ENCODE measurements at regions not wholly inside any gene's neighbourhood (a gene's known extent, or its start where the extent isn't known, plus 50 kb on each side); places are given as distances from the start of the nearest gene placed in this dataset.
"Not testable (repeated sequence)": the region's sequence is repeated elsewhere in the genome, so short reads cannot be mapped to it uniquely, and the experiment has no call there.

DNA sequence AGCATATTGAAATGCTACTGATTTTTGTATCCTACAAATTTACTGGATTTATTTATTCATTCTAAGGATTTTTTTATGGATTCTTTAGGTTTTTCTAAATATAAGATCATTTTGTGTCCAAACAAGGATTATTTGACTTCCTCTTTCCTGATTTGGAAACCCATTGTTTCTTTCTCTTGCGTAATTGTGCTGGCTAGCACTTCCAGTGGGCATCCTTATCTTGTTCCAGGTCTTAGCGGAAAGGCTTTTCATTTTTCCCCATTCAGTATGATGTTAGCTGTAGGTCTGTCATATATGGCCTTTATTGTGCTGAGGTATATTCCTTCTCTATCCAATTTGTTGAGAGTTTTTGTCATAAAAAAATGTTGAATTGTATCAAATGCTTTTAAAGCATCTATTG, 57.2 kb upstream of the RHOJ start:
- intact Hi-C loops (cut with DNase I): no loop called here
- no peaks in the 10 kb centered on the region for H3K4me1 ChIP-seq
- no peak for DNase-seq (ENCODE audit: extremely low spot score)
- no peak overlapping the region for H3K27ac ChIP-seq (replicated peaks in 1 of 4)
- peaks cover 0 to 18% (median 6%) of the 10 kb centered on the region in 4 donors for H3K9me3 ChIP-seq
- no peak overlapping the region for H3K4me3 ChIP-seq
- H3K27me3 ChIP-seq: no peaks in the 10 kb centered on the region
- WGBS: 82% methylated on average over 2 of the region's 2 CpGs
- TF ChIP-seq POLR2AphosphoS5 (IDR thresholded peaks at IDR 0.05) (no peak), POLR2A (IDR thresholded peaks at IDR 0.05; ENCODE audit: low read depth) (no peak), EP300 (IDR thresholded peaks at IDR 0.05) (no peak)
- TF ChIP-seq, protein P1, sequence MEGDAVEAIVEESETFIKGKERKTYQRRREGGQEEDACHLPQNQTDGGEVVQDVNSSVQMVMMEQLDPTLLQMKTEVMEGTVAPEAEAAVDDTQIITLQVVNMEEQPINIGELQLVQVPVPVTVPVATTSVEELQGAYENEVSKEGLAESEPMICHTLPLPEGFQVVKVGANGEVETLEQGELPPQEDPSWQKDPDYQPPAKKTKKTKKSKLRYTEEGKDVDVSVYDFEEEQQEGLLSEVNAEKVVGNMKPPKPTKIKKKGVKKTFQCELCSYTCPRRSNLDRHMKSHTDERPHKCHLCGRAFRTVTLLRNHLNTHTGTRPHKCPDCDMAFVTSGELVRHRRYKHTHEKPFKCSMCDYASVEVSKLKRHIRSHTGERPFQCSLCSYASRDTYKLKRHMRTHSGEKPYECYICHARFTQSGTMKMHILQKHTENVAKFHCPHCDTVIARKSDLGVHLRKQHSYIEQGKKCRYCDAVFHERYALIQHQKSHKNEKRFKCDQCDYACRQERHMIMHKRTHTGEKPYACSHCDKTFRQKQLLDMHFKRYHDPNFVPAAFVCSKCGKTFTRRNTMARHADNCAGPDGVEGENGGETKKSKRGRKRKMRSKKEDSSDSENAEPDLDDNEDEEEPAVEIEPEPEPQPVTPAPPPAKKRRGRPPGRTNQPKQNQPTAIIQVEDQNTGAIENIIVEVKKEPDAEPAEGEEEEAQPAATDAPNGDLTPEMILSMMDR (IDR thresholded peaks at IDR 0.05): no peak
- H3K36me3 ChIP-seq: no peaks in the 10 kb centered on the region

DNA sequence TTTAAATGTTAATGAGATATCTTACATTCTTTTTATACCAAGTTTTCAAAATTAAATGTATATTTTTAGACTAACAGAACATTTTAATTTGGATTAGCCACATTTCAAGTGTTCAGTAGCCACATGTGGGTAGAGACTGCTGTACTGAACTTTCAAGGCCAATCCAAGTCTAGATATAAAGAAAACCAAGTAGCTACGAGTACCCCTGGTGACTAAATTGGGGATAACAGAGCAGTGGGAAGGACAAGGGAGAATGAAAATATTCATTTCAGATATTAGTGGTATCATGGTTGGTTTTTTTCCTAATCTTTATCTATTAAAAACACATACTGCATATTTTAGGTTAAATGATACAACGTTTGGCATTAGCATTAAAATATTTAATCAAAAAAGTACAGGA, 69.4 kb upstream of the RHOJ start:
- H3K27me3 ChIP-seq: no peaks in the 10 kb centered on the region
- TF ChIP-seq POLR2AphosphoS5 (IDR thresholded peaks at IDR 0.05): no peak
- TF ChIP-seq, protein P1 (IDR thresholded peaks at IDR 0.05): peak in 1 of 3 experiments; percentile 21
- no peak overlapping the region for H3K4me3 ChIP-seq
- WGBS: 35% methylated on average over 2 of the region's 2 CpGs
- no peaks in the 10 kb centered on the region for H3K4me1 ChIP-seq
- H3K27ac ChIP-seq (replicated peaks in 1 of 4): no peak overlapping the region
- H3K36me3 ChIP-seq: no peaks in the 10 kb centered on the region
- H3K9me3 ChIP-seq: no peaks in the 10 kb centered on the region
- intact Hi-C loops (cut with DNase I): no loop called here
- no peak for DNase-seq (ENCODE audit: extremely low spot score)

DNA sequence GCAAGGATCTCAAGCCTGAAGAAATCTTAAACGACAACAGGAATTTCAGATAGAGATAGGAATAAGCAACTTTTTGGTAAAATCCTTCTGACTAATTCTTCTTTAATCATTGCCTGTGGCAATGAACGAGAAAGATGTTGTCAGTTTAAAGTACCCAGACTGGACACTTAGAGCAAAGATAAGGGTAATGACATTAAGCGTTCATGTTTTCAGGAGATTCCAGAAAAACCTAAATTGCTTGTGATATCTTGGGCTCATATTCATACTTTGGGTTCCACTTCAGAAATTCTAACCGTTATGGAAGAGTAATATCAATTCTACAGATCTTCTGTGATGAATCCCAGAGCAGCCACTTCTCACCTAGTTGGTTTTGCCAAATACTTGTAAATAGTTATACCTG, 73.7 kb upstream of the RHOJ start:
- H3K27me3 ChIP-seq: no peaks in the 10 kb centered on the region
- DNase-seq (ENCODE audit: extremely low spot score): no peak
- H3K4me3 ChIP-seq: no peak overlapping the region
- TF ChIP-seq EP300 (IDR thresholded peaks at IDR 0.05) (no peak), POLR2A (IDR thresholded peaks at IDR 0.05; ENCODE audit: low read depth) (no peak), POLR2AphosphoS5 (IDR thresholded peaks at IDR 0.05) (no peak)
- TF ChIP-seq, protein P1 (IDR thresholded peaks at IDR 0.05): no peak
- intact Hi-C loops (cut with DNase I): no loop called here
- H3K27ac ChIP-seq (replicated peaks in 1 of 4): no peak overlapping the region
- H3K9me3 ChIP-seq: no peaks in the 10 kb centered on the region
- H3K4me1 ChIP-seq: no peaks in the 10 kb centered on the region
- WGBS: 83% methylated on average over 4 of the region's 4 CpGs
- no peaks in the 10 kb centered on the region for H3K36me3 ChIP-seq

DNA sequence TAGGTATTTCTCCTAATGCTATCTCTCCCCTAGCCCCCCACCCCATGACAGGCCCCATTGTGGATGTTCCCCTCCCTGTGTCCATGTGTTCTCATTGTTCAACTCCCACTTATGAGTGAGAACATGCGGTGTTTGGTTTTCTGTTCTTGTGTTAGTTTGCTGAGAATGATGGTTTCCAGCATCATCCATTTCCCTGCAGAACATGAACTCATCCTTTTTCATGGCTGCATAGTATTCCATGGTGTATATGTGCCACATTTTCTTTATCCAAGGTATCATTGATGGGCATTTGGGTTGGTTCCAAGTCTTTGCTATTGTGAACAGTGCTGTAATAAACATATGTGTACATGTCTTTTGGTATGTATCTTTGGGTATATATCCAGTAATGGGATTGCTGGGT, 61.2 kb upstream of the KCNH5 start:
- H3K9me3 ChIP-seq; H3K27ac ChIP-seq (replicated peaks in 1 of 4); DNase-seq (ENCODE audit: extremely low spot score); H3K27me3 ChIP-seq; H3K4me3 ChIP-seq; intact Hi-C loops (cut with DNase I); H3K36me3 ChIP-seq; H3K4me1 ChIP-seq: not testable (repeated sequence)
- WGBS: 88% methylated on average over 1 of the region's 1 CpG

DNA sequence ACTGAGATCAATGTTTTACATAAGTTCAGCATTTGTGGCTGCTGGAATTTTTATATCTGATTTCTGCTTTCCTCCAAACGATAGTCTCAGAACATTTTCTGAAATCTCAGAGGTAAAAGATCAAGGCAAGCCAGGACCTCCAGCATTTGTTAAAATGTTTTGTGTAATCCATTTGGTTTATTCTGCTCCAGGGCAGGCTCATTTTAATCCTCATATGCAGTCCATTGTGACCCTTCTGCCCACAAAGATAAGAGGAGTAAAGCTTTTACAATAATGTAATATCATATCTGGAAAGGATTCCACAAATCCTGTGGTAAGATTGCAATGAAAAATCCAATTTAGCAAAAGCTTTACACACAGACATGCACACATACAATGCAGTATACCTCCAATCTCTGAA, 55.3 kb upstream of the KCNH5 start:
- WGBS: 63% methylated on average over 1 of the region's 1 CpG
- TF ChIP-seq POLR2A (IDR thresholded peaks at IDR 0.05; ENCODE audit: low read depth) (no peak), POLR2AphosphoS5 (IDR thresholded peaks at IDR 0.05) (no peak), EP300 (IDR thresholded peaks at IDR 0.05) (no peak)
- TF ChIP-seq, protein P1 (IDR thresholded peaks at IDR 0.05): no peak
- H3K27ac ChIP-seq (replicated peaks in 1 of 4): no peak overlapping the region
- no peaks in the 10 kb centered on the region for H3K27me3 ChIP-seq
- H3K36me3 ChIP-seq: no peaks in the 10 kb centered on the region
- no peak overlapping the region for H3K4me3 ChIP-seq
- no peak for DNase-seq (ENCODE audit: extremely low spot score)
- H3K4me1 ChIP-seq: no peaks in the 10 kb centered on the region
- intact Hi-C loops (cut with DNase I): no loop called here
- no peaks in the 10 kb centered on the region for H3K9me3 ChIP-seq
